ENCODE measurements at regions not wholly inside any gene's neighbourhood (a gene's known extent, or its start where the extent isn't known, plus 50 kb on each side); places are given as distances from the start of the nearest gene placed in this dataset.

- TF ChIP-seq GABPA (IDR thresholded peaks at IDR 0.05; ENCODE audit: low read depth) (no peak), POLR2AphosphoS5 (IDR thresholded peaks at IDR 0.05; ENCODE audit: low read depth) (no peak)
- TF ChIP-seq, protein P1, sequence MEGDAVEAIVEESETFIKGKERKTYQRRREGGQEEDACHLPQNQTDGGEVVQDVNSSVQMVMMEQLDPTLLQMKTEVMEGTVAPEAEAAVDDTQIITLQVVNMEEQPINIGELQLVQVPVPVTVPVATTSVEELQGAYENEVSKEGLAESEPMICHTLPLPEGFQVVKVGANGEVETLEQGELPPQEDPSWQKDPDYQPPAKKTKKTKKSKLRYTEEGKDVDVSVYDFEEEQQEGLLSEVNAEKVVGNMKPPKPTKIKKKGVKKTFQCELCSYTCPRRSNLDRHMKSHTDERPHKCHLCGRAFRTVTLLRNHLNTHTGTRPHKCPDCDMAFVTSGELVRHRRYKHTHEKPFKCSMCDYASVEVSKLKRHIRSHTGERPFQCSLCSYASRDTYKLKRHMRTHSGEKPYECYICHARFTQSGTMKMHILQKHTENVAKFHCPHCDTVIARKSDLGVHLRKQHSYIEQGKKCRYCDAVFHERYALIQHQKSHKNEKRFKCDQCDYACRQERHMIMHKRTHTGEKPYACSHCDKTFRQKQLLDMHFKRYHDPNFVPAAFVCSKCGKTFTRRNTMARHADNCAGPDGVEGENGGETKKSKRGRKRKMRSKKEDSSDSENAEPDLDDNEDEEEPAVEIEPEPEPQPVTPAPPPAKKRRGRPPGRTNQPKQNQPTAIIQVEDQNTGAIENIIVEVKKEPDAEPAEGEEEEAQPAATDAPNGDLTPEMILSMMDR (IDR thresholded peaks at IDR 0.05; ENCODE audit: insufficient read depth, low read length): no peak
- TF ChIP-seq, protein P2, sequence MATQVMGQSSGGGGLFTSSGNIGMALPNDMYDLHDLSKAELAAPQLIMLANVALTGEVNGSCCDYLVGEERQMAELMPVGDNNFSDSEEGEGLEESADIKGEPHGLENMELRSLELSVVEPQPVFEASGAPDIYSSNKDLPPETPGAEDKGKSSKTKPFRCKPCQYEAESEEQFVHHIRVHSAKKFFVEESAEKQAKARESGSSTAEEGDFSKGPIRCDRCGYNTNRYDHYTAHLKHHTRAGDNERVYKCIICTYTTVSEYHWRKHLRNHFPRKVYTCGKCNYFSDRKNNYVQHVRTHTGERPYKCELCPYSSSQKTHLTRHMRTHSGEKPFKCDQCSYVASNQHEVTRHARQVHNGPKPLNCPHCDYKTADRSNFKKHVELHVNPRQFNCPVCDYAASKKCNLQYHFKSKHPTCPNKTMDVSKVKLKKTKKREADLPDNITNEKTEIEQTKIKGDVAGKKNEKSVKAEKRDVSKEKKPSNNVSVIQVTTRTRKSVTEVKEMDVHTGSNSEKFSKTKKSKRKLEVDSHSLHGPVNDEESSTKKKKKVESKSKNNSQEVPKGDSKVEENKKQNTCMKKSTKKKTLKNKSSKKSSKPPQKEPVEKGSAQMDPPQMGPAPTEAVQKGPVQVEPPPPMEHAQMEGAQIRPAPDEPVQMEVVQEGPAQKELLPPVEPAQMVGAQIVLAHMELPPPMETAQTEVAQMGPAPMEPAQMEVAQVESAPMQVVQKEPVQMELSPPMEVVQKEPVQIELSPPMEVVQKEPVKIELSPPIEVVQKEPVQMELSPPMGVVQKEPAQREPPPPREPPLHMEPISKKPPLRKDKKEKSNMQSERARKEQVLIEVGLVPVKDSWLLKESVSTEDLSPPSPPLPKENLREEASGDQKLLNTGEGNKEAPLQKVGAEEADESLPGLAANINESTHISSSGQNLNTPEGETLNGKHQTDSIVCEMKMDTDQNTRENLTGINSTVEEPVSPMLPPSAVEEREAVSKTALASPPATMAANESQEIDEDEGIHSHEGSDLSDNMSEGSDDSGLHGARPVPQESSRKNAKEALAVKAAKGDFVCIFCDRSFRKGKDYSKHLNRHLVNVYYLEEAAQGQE (IDR thresholded peaks at IDR 0.05; ENCODE audit: insufficient replicate concordance, low read depth): no peak
These were observed 96.7 kb upstream of the UQCRFS1 start for GRCh38 chr19:29309637-29310036.

Measured in HL-60 (cell line).